HG03196 (cell line): ENCODE measurements at regions not wholly inside any gene's neighbourhood (a gene's known extent, or its start where the extent isn't known, plus 50 kb on each side); places are given as distances from the start of the nearest gene placed in this dataset.

Experiments used
- ATAC-seq: cut with Tn5 transposase; IDR thresholded peaks from one replicate; pipeline ENCODE4 v1.9.1; 2021; ENCODE audit not compliant: unreplicated experiment

GRCh38 chr2:150626934-150627411 is 139.5 kb upstream of the RND3 start:
- ATAC-seq = no peak

GRCh38 chr2:150625741-150626140 is 138.3 kb upstream of the RND3 start:
- no peak for ATAC-seq

DNA sequence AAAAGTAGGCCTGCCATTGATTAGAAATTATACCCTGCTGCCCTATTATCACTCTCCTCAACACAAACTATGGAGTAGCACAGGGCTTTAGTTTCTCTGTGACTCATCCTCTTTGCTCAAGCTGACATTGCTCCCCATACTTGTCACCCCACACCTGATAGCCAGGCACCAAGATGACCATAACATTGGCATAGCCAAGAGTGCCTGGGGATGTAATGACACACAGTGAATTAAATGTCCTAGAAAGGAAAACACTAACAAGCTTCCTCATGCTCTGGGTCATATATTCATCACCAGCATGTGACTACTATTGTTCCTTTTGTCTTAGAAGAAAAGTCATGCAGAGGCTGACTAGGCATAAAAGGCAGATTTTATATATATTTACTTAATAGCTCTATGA is 137.8 kb upstream of the RND3 start:
- no peak for ATAC-seq

GRCh38 chr2:150624001-150624401 is 136.5 kb upstream of the RND3 start:
- ATAC-seq = peak; percentile 61

GRCh38 chr2:150621526-150622213 is 134.2 kb upstream of the RND3 start:
- ATAC-seq = no peak

GRCh38 chr2:150620855-150621254 is 133.4 kb upstream of the RND3 start:
- ATAC-seq = no peak

GRCh38 chr2:150620416-150620815 is 132.9 kb upstream of the RND3 start:
- ATAC-seq = no peak

- ATAC-seq = no peak
Observed at GRCh38 chr2:150619607-150620330, 132.3 kb upstream of the RND3 start.

DNA sequence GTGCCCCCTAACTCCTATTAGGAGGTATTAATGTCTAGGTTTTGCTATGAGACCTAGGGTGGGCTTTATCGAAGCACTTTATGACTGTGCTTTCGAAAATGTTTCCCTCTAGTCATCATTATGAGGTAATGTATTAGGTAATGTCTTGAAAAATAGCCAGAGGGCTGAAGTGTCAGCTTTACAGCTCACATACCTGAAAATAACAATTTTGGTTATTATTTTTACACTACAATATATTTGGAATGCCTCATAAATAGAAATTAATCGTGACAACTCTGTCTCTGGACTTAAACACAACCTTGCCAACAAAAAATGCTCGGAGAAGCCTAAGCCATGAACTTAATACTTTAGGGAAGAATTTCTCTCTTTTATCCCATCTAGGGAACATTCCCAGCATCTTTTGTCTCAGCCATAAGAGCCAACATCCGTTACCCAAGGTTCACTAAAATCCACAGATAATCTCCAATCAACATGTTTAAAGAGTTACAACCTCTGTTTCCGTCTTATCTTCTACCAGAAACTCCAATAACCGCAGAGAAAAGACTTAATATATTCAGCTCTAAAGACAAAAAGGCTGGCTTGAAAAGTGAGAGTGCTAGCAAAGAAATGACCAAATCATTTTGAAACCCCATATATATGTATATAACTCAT is 130.9 kb upstream of the RND3 start:
- no peak for ATAC-seq

DNA sequence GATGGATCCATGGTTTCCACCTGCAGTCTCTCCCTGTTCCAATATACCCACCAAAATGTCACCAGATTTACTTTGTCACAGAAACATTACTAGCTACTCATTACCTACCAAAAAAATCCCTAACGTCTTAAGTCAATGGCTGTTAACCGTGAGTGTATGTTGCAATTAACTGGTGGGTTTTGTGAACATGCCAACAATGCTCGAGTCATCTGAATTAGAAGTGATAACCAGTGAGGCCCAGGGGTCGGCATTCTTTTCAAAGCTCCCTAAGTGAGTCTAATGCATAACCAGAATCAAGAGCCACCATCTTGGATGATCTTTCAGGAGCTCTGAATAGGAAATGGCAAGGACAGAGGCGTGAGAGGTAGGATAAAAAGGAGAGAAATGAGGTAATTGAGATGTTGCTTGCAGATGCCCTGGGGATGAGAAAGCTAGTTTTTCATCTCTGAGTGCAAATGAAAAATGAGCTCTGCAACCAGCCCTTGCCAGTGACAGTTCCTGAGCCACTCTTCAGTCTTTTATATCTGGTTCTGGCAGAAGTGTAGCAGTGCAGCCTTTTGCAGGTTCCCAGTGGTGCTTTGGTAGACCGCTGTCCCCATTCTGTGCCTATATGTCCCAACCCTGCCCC is 130.0 kb upstream of the RND3 start:
- ATAC-seq = no peak

DNA sequence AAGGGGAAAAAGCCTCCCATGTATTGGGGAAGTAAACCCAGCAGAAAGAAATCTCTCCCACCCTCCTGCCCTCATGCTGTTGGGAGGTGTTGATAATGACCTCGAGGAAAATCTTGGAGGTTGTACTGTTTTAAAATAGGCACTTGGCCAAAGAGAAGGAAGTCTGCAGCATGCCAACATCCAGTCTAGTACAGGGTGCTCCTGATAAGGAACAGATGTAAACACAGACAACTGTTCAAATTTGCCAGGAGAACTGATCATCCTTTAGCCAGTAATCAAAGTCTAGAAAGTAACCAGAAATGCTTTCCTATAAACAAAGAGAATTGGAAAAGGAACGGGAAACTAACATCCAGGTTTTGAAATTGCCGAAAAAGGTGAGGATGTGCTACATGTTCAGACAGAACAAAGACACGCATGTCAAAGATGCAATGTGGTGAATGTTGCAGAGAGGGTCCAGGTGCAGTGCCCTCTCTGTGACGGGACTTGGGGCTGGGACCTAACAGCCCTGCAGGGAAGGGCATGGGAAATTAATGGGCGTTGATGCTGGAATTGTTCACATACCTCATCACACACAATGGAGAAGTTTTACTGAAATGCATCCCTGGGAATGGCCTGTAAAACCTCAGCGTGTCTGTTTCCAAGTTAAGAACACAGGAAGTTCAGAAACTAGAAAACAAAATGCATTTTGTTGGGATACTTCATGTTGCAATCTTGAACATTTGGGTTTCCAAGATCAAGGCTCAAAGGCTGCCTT is 125.7 kb upstream of the RND3 start:
- no peak for ATAC-seq

GRCh38 chr2:150610670-150611279 is 123.3 kb upstream of the RND3 start:
- no peak for ATAC-seq

DNA sequence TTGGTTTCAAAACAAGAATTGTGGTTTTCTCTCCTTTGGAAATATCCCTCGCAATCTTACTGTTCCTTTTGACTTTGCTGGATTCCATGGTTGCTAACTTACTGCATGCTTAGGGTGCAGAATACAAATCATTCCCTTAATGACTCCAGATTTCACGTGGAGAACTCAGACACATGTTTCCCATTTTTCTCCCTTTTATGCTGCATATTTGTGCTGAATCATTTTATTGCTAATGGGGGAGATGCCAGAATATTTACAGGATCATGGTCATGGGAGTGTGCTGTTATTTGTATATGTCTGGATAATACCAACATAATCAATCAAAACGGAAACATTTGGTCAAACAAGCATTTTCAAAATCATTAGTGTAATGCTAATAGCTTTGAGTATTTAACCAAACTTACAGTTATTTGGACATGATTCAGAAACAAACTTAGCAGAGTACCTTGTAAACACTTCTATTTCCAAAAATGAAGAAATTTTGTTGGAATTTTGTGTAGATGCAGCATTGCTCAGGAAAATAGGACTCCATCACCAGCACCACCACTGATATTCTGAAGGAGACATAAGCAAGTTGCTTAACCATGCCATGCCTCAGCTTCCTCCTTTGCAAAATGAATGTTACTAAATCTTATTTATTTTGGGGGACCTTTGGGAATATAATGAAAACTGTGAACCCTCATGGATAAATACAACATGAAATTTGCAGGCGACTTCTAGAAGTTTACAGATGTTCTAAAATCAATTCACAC is 122.5 kb upstream of the RND3 start:
- ATAC-seq = no peak

DNA sequence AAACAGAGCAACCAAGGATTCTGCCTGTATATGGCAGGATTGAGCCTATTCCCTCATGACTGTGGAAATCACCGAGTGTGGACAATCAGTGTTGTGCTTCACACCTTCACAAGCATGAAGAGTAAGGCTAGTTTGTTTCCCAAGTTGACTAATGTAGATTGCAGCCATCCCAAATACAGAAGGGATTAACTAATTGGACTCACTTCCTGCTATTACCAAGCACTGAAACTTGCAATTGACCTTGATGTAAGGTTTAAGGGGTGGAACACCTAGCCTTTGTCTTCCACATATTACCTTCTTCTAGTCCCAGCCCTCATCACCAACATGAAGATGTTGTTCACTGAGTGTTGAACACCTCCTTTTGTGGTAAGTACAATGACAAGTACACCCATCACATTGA is 120.9 kb upstream of the RND3 start:
- no peak for ATAC-seq

DNA sequence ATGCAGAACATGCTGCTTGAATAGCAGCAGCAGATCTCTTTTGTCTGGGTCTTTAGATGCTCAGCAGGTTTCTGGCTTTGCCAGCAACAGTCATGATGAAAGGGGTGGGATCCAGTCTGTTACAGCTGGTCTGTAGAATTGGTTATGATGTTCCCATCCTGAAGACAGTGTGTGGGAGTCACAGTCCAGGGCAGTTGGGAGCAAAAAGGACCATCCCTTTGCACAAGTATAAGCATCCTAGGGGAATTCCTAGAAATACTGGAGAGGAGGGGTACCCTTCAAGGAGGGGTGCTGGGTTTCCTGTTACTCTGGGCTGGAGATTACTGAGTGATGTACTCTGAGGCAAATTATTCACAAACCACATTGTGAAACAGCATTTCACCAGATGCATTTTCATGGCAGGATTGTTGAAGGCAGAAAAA is 119.9 kb upstream of the RND3 start:
- no peak for ATAC-seq

DNA sequence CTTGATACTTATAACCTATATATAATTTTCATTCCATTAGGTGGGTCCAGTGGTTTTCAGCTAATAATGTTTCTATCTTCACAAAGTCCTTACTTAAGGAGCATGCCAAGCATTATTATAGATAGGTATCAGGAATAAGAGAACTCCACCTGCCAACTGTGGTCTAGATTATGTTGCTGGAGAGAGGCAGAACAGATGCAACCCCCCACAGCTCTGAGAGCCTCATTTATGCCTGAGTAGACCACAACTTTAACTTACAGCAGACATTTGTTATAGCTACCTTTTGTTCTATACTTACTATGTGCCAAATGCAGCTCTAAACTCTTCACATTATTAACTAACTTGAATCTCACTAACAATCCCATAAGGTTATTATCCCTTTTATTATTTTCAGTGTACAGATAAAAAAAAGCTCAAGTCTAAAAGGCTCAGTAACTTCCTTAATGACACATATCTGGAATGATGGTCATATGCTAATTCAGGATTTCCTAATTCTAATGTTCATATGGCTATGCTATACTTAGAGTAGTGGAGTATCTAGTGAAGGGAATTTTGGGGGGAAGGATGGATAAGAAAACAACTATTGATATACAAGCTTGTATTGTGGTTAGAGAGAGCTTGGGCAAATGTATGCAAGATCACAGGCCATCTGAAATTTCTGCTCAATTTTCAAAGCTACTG is 119.1 kb upstream of the RND3 start:
- ATAC-seq = no peak

DNA sequence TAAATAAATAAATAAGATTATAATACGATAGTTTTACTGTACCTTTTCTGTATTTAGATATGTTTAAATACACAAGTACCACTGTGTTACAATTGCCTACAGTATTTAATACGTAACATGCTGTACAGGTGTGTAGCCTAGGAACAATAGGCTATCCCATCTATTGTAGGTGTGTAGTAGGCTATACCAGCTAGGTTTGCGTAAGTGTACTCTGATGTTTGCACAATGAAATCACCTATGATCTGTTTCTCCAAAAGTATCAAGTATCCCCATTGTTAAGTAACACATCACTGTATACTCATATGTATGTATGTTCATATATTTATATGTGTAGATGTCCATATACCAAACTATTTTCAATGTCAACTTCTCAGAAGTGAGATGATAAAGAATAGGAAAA is 118.2 kb upstream of the RND3 start:
- no peak for ATAC-seq

DNA sequence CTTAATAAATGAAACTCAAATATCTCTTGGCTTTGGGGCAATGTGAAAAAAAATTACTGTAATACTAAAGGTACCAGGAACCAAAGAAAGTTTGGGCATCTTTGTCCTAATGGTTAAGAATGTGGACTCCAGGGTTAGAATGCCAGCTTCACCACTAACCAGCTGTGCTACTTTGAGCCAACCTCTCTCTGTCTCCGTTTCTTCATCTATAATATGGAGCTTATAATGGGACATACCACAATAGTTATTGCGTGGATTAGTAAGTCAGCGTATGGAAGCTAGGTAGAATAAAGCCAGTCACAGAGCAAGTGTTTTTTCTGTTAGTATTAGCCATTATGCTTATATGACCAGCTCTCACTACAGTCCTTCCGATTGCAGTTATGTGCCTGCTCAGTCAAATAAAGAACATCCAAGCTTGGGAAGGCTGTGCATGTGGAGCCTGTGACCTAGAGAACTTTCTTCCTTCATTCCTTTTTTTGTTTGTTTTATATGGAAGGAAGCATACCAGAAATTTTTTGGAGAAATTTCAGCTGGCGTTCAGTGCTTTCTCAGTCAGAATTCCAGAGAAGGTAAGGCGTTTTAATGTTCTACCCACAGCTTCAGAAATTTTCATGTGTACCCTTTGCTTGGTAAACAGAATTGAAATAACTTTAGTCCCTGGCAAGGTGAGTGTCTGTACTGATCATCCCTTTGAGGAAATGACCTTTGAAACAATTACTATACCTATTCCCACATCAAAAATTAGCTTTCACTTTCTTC is 114.0 kb upstream of the RND3 start:
- ATAC-seq = no peak
